NT2/D1 (cell line): ENCODE measurements at regions not wholly inside any gene's neighbourhood (a gene's known extent, or its start where the extent isn't known, plus 50 kb on each side); places are given as distances from the start of the nearest gene placed in this dataset.

Source experiments
- DNase-seq: peaks from one replicate; pipeline ENCODE4 v3.0.0-alpha.2; 2011; ENCODE audit warnings: low read depth, low spot score
- H3K27me3 ChIP-seq: 2 replicates; pipeline ENCODE4 v1.6.0; 2011; ENCODE audit warnings: mild to moderate bottlenecking; ENCODE audit not compliant: insufficient read length, insufficient read depth
- H3K36me3 ChIP-seq: 2 replicates; pipeline ENCODE4 v1.6.1; 2011; ENCODE audit warnings: mild to moderate bottlenecking, low read length, mixed read lengths; ENCODE audit not compliant: insufficient read depth, insufficient read length
- H3K4me1 ChIP-seq: 2 replicates; pipeline ENCODE4 v1.5.1; 2011; ENCODE audit not compliant: insufficient read depth, insufficient read length
- H3K4me3 ChIP-seq: 2 replicates; pipeline ENCODE4 v1.5.1; 2011; ENCODE audit warnings: low read depth; ENCODE audit not compliant: insufficient read length
- H3K9ac ChIP-seq: 2 replicates; pipeline ENCODE4 v1.6.0; 2011; ENCODE audit warnings: low read depth; ENCODE audit not compliant: insufficient read length
- H3K9me3 ChIP-seq: 2 replicates; pipeline ENCODE4 v1.5.1; 2011; ENCODE audit warnings: mild to moderate bottlenecking, low read length; ENCODE audit not compliant: insufficient read depth
- SUZ12 ChIP-seq: IDR thresholded peaks from 2 replicates; pipeline ENCODE4 v1.6.1; 2011; ENCODE audit not compliant: insufficient read length, insufficient read depth; ENCODE audit errors: extremely low read depth
- YY1 ChIP-seq: IDR thresholded peaks from 2 replicates; pipeline ENCODE4 v1.6.1; 2011; ENCODE audit not compliant: insufficient read length, insufficient read depth
- ZNF274 ChIP-seq: IDR thresholded peaks from 2 replicates; pipeline ENCODE4 v1.6.1; 2011; ENCODE audit warnings: mild to moderate bottlenecking, low read depth, low read length

GRCh38 chr6:1131285-1132079, 180.4 kb upstream of the FOXQ1 start:
- Histone ChIP-seq H3K27me3 (no peaks in the 10 kb centered on the region), H3K4me1 (no peaks in the 10 kb centered on the region), H3K9ac (no peak overlapping the region), H3K36me3 (no peaks in the 10 kb centered on the region), H3K9me3 (no peaks in the 10 kb centered on the region), H3K4me3 (no peak overlapping the region)
- no peak for DNase-seq
- no peak for TF ChIP-seq ZNF274
- no peak for TF ChIP-seq YY1
- no peak for TF ChIP-seq SUZ12

GRCh38 chr6:1130709-1131108, 181.2 kb upstream of the FOXQ1 start:
- DNase-seq, result no peak
- no peak for TF ChIP-seq SUZ12
- no peak for TF ChIP-seq ZNF274
- H3K4me3 ChIP-seq, result no peak overlapping the region
- no peaks in the 10 kb centered on the region for H3K9me3 ChIP-seq
- no peaks in the 10 kb centered on the region for H3K27me3 ChIP-seq
- H3K4me1 ChIP-seq, result no peaks in the 10 kb centered on the region
- no peaks in the 10 kb centered on the region for H3K36me3 ChIP-seq
- H3K9ac ChIP-seq, result no peak overlapping the region

GRCh38 chr6:1129131-1129530, 182.8 kb upstream of the FOXQ1 start:
- no peaks in the 10 kb centered on the region for H3K36me3 ChIP-seq
- no peak overlapping the region for H3K4me3 ChIP-seq
- no peaks in the 10 kb centered on the region for H3K27me3 ChIP-seq
- H3K9ac ChIP-seq, result no peak overlapping the region
- no peaks in the 10 kb centered on the region for H3K9me3 ChIP-seq
- no peak for TF ChIP-seq SUZ12
- no peak for TF ChIP-seq ZNF274
- TF ChIP-seq YY1, result no peak
- no peaks in the 10 kb centered on the region for H3K4me1 ChIP-seq
- DNase-seq, result no peak

GRCh38 chr6:1127597-1128288, 184.2 kb upstream of the FOXQ1 start:
- no peak for TF ChIP-seq SUZ12
- TF ChIP-seq YY1, result no peak
- no peak for TF ChIP-seq ZNF274

GRCh38 chr6:1127129-1127528, 184.8 kb upstream of the FOXQ1 start:
- DNase-seq, result no peak
- H3K36me3 ChIP-seq, result no peaks in the 10 kb centered on the region
- H3K4me3 ChIP-seq, result no peak overlapping the region
- no peaks in the 10 kb centered on the region for H3K4me1 ChIP-seq
- no peaks in the 10 kb centered on the region for H3K9me3 ChIP-seq
- no peak overlapping the region for H3K9ac ChIP-seq
- H3K27me3 ChIP-seq, result no peaks in the 10 kb centered on the region
- TF ChIP-seq YY1, result no peak

More at GRCh38 chr6:1127597-1128288, 184.2 kb upstream of the FOXQ1 start:
- no peaks in the 10 kb centered on the region for H3K4me1 ChIP-seq
- H3K9ac ChIP-seq, result no peak overlapping the region
- H3K9me3 ChIP-seq, result no peaks in the 10 kb centered on the region
- no peaks in the 10 kb centered on the region for H3K36me3 ChIP-seq
- DNase-seq, result no peak
- H3K4me3 ChIP-seq, result no peak overlapping the region
- H3K27me3 ChIP-seq, result no peaks in the 10 kb centered on the region

- Histone ChIP-seq H3K9ac (no peak overlapping the region), H3K4me1 (no peaks in the 10 kb centered on the region), H3K9me3 (no peaks in the 10 kb centered on the region), H3K36me3 (no peaks in the 10 kb centered on the region), H3K27me3 (no peaks in the 10 kb centered on the region), H3K4me3 (no peak overlapping the region)
- no peak for DNase-seq
- TF ChIP-seq ZNF274, result no peak
- no peak for TF ChIP-seq YY1
- TF ChIP-seq SUZ12, result no peak
Measured at GRCh38 chr6:1126036-1126435, 185.9 kb upstream of the FOXQ1 start.

- no peak overlapping the region for H3K9ac ChIP-seq
- no peak overlapping the region for H3K4me3 ChIP-seq
Measured at GRCh38 chr6:1125297-1125696, 186.6 kb upstream of the FOXQ1 start.

More at GRCh38 chr6:1125297-1125696, 186.6 kb upstream of the FOXQ1 start:
- Histone ChIP-seq H3K9me3 (no peaks in the 10 kb centered on the region), H3K27me3 (no peaks in the 10 kb centered on the region), H3K4me1 (no peaks in the 10 kb centered on the region), H3K36me3 (no peaks in the 10 kb centered on the region)
- DNase-seq, result no peak
- no peak for TF ChIP-seq YY1
- no peak for TF ChIP-seq ZNF274
- TF ChIP-seq SUZ12, result no peak
